IPS-18c (cell line): ENCODE measurements at regions not wholly inside any gene's neighbourhood (a gene's known extent, or its start where the extent isn't known, plus 50 kb on each side); places are given as distances from the start of the nearest gene placed in this dataset.

Experiments
- H3K4me3 ChIP-seq: 2 replicates; pipeline ENCODE4 v1.7.0; 2013; ENCODE audit warnings: low read depth, mild to moderate bottlenecking, low read length, moderate library complexity; ENCODE audit not compliant: insufficient read depth
- H3K9me3 ChIP-seq: one replicate; pipeline ENCODE4 v1.6.1; 2013; ENCODE audit warnings: mild to moderate bottlenecking, low read length, moderate library complexity; ENCODE audit not compliant: control insufficient read depth, insufficient read depth

DNA sequence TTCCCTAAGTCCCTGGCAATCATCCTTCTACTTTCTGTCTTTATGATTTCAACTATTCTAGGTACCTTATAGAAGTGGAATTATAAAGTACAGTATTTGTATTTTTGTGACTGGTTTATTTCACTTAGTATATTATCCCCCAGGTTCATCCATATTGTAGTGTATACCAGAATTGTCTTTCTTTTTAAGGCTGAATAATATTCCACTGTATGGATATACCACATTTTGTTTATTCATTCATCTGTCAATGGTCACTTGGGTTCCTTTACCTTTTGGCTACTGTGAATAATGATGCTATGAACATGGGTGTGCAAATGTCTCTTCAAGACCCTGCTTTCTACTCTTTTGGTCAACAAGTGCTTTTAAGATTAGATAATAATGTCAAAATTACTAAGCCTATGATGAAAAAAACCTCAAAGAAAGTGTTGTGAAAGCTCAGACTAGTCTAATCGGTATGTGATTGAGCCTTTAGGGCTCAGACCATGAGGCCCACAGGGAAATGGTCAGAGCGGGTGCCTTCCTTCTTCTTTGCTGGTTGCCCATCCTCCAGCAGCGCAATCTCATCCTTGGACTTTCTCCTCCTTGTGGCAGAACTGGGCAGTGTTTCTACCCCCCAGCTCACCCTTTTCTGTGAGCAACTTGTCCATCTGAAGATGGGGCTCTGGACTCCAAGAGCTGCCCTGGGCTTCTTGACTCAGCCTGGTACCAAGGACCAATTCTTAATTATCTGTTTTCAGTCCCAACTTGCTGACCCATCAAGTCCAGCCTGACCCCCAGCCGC is 105.4 kb downstream of the TTC8 start:
- no peak overlapping the region for H3K4me3 ChIP-seq
- H3K9me3 ChIP-seq: no peaks in the 10 kb centered on the region

- Histone ChIP-seq H3K9me3 (no peaks in the 10 kb centered on the region), H3K4me3 (no peak overlapping the region)
Observed at GRCh38 chr14:88931321-88932110, 107.1 kb downstream of the TTC8 start.

- Histone ChIP-seq H3K4me3 (no peak overlapping the region), H3K9me3 (no peaks in the 10 kb centered on the region)
Observed at GRCh38 chr14:88933191-88933590, 108.7 kb downstream of the TTC8 start.

- Histone ChIP-seq H3K4me3 (no peak overlapping the region), H3K9me3 (no peaks in the 10 kb centered on the region)
Observed at GRCh38 chr14:88934351-88934806, 109.9 kb downstream of the TTC8 start.

DNA sequence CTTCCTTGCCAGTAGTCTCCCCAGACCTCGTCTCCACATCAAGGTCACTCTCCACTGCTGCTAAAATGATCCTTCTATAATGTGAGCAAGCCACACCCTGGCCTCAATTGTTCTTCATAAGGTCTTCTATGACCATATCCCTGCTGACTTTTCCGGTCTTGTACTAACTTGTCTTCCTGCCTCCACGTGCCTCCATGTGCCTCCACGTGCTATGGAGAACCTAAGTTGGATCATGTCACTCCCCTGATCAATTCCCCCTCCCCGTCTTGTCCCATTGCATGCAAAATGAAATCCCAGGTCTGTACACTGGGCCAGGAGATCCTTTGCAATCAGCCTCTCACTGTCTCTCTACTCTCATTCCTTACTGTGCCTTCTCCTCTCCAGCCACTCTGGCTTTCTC is 110.6 kb downstream of the TTC8 start:
- Histone ChIP-seq H3K4me3 (no peak overlapping the region), H3K9me3 (no peaks in the 10 kb centered on the region)

DNA sequence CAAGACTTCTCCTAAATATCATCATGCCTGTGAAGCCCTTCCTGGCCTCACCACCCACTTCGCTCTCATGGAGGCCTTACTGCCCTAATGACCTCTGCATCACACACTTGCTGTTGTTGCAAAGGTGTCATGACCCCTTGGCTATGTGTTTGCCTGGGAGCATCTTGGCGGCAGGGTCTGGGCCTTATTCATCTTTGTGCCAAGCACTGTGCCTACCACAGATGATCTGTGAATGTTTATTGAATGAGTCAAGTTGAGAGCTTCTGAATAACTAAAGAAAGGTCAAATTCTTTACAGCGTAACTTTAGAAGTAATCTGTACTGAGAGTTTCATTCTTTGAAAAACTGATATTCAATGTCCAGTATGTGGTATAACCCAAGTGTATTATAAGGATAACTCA is 113.3 kb downstream of the TTC8 start:
- Histone ChIP-seq H3K9me3 (no peaks in the 10 kb centered on the region), H3K4me3 (no peak overlapping the region)

- H3K9me3 ChIP-seq: peaks cover 2% of the 10 kb centered on the region
- no peak overlapping the region for H3K4me3 ChIP-seq
Observed at GRCh38 chr14:88940671-88941070, 116.2 kb downstream of the TTC8 start.

GRCh38 chr14:88941414-88941813 is 117.0 kb downstream of the TTC8 start:
- Histone ChIP-seq H3K4me3 (no peak overlapping the region), H3K9me3 (peaks cover 2% of the 10 kb centered on the region)

GRCh38 chr14:88947646-88948598 is 123.5 kb downstream of the TTC8 start:
- no peak overlapping the region for H3K4me3 ChIP-seq
- peaks cover 6% of the 10 kb centered on the region for H3K9me3 ChIP-seq

GRCh38 chr14:88950069-88950468 is 125.6 kb downstream of the TTC8 start:
- Histone ChIP-seq H3K4me3 (no peak overlapping the region), H3K9me3 (peaks cover 4% of the 10 kb centered on the region)

- Histone ChIP-seq H3K4me3 (no peak overlapping the region), H3K9me3 (peaks cover 4% of the 10 kb centered on the region)
Observed at GRCh38 chr14:88951370-88951769, 126.9 kb downstream of the TTC8 start.

DNA sequence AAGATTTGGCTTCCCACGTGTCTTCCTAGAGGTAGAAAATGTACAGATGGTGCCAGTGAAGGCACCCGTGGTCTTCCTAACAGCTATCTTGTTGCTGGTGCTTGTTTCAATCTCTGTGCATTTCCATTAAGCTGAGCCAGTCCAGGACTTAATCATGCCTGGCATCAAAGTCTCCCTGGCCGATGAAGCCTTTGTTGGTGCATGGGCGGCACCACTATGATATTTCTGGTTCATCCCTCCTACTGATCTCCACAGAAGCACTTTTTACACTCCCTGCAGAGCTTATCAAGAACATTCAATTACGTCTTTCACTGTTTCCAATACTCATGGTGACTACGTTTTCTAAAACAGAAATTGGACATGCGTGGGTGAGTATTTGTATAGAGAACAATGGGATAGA is 128.4 kb downstream of the TTC8 start:
- no peak overlapping the region for H3K4me3 ChIP-seq

DNA sequence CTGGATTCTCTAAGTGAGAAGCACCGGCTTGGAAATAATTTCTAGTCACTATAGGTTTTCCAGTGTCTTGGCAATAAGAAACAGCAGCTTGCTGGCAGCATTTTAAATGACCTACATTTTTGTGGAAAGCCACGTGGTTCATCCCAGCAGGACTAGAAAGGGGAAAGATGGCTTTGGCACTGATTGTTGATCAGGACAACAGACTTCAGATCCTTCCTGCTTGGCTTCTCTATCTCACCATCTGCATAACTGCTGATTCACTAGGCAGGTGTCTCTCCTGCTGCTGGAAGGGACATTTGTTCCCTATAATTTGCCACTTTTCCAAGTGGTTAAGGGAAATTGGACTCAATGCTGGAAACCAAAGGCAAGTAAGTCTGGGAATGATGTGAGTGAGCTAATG is 131.0 kb downstream of the TTC8 start:
- Histone ChIP-seq H3K9me3 (peaks cover 4% of the 10 kb centered on the region), H3K4me3 (no peak overlapping the region)

More for the DNA sequence above, 128.4 kb downstream of the TTC8 start:
- peaks cover 4% of the 10 kb centered on the region for H3K9me3 ChIP-seq

GRCh38 chr14:88960496-88960895 is 136.0 kb downstream of the TTC8 start:
- no peaks in the 10 kb centered on the region for H3K9me3 ChIP-seq

DNA sequence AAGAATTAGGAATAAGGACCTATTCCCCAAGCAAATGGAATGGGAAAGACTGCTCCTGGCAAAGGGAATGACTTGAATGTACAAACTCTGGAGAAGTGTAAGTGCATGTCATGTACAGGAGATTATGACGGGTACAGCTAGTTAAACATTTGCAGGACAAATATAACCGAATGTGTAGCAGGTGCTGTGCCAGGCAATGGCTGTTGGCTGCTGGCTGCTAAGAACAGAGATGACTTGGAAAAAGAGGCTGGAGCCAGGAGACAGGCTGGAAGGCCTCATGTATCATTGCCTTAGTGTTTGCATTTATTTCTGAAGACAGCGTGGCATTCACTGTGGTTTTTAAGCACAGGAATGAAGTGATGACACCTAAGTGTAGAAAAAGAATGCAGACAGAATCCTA is 136.8 kb downstream of the TTC8 start:
- Histone ChIP-seq H3K4me3 (no peak overlapping the region), H3K9me3 (no peaks in the 10 kb centered on the region)

More at GRCh38 chr14:88960496-88960895, 136.0 kb downstream of the TTC8 start:
- H3K4me3 ChIP-seq: no peak overlapping the region

- Histone ChIP-seq H3K9me3 (no peaks in the 10 kb centered on the region), H3K4me3 (no peak overlapping the region)
Observed at GRCh38 chr14:88962356-88962755, 137.9 kb downstream of the TTC8 start.

GRCh38 chr14:88967299-88967698 is 142.8 kb downstream of the TTC8 start:
- Histone ChIP-seq H3K4me3 (no peak overlapping the region), H3K9me3 (no peaks in the 10 kb centered on the region)
